Suprapubic skin (tissue), 4 donors: ENCODE measurements at regions not wholly inside any gene's neighbourhood (a gene's known extent, or its start where the extent isn't known, plus 50 kb on each side); places are given as distances from the start of the nearest gene placed in this dataset.

ENCODE experiments used
- DNase-seq, 2 donors: peaks; one replicate each; pipeline ENCODE4 v3.0.0-alpha.2; 2019; ENCODE audit warnings: low spot score in 2 of 2
- H3K27ac ChIP-seq: fragments of 200-600 bp; sonication (generic); one replicate; pipeline ENCODE4 v1.5.1; 2019
- H3K27me3 ChIP-seq: fragments of 200-600 bp; sonication (generic); one replicate; pipeline ENCODE4 v1.5.1; 2019
- H3K36me3 ChIP-seq: fragments of 200-600 bp; sonication (generic); one replicate; pipeline ENCODE4 v1.5.1; 2019
- H3K4me1 ChIP-seq: fragments of 200-600 bp; sonication (generic); one replicate; pipeline ENCODE4 v1.5.1; 2019
- H3K4me3 ChIP-seq: fragments of 200-600 bp; sonication (generic); one replicate; pipeline ENCODE4 v1.5.1; 2019; ENCODE audit warnings: mild to moderate bottlenecking
- H3K9me3 ChIP-seq: fragments of 200-600 bp; sonication (generic); one replicate; pipeline ENCODE4 v1.5.1; 2019
- EP300 ChIP-seq: sonication (generic); formaldehyde crosslinking; IDR thresholded peaks from one replicate; pipeline ENCODE4 v1.6.1; 2017; ENCODE audit warnings: antibody characterized with exemption
- POLR2A ChIP-seq, 2 donors: fragments of 450-650 bp; IDR thresholded peaks; one replicate each; pipeline ENCODE4 v1.6.1; 2017; ENCODE audit warnings: antibody characterized with exemption in 2 of 2, mild to moderate bottlenecking in 2 of 2, moderate library complexity in 2 of 2
- POLR2AphosphoS5 ChIP-seq, 3 donors: sonication (generic); formaldehyde crosslinking; IDR thresholded peaks; one replicate each; pipeline ENCODE4 v1.6.1; 2017; ENCODE audit warnings: antibody characterized with exemption in 3 of 3
- WGBS: methylation state at CpG from one replicate; pipeline ENCODE4 v1.1.5; 2018; 5-methylcytosine and 5-hydroxymethylcytosine counted together
- TF ChIP-seq, protein P1 (sequence below), 2 donors: fragments of 200-600 bp in 1 of 2; fragments of 450-650 bp in 1 of 2; sonication (generic) in 1 of 2; IDR thresholded peaks; one replicate each; pipeline ENCODE4 v1.5.1; 2016 to 2019; ENCODE audit warnings: antibody characterized with exemption in 2 of 2, mild to moderate bottlenecking in 1 of 2, moderate library complexity in 1 of 2

DNA sequence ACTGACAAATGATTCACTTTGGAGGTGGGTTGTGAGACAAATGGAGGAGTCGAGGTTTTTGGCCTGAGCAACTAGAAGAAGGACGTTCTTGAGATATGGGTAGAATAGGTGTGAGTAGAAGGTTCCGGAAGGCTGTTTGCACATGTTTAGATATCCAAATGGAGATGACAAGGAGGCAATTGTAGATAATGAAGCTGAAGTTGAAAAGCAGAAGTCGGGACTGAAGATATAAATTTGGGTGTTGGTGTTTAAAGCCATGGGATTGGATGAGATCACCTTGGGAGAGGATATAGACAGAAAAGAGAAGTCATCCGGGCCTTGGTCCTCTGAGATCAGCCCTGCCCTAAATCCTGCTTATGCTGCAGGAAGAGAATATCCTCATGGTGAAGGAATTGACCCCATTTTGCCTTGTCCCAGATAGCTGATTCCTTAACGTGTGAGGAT lies 75.5 kb upstream of the CD44 start:
- Histone ChIP-seq H3K27me3 (no peaks in the 10 kb centered on the region), H3K4me3 (no peak overlapping the region), H3K9me3 (no peaks in the 10 kb centered on the region), H3K4me1 (peaks cover 37% of the 10 kb centered on the region), H3K27ac (peak overlapping the region; percentile 79), H3K36me3 (no peaks in the 10 kb centered on the region)
- no peak for TF ChIP-seq EP300
- TF ChIP-seq, protein P1, sequence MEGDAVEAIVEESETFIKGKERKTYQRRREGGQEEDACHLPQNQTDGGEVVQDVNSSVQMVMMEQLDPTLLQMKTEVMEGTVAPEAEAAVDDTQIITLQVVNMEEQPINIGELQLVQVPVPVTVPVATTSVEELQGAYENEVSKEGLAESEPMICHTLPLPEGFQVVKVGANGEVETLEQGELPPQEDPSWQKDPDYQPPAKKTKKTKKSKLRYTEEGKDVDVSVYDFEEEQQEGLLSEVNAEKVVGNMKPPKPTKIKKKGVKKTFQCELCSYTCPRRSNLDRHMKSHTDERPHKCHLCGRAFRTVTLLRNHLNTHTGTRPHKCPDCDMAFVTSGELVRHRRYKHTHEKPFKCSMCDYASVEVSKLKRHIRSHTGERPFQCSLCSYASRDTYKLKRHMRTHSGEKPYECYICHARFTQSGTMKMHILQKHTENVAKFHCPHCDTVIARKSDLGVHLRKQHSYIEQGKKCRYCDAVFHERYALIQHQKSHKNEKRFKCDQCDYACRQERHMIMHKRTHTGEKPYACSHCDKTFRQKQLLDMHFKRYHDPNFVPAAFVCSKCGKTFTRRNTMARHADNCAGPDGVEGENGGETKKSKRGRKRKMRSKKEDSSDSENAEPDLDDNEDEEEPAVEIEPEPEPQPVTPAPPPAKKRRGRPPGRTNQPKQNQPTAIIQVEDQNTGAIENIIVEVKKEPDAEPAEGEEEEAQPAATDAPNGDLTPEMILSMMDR (IDR thresholded peaks at IDR 0.05), result no peak
- no peak for TF ChIP-seq POLR2AphosphoS5 (IDR thresholded peaks at IDR 0.05)
- no peak for TF ChIP-seq POLR2A (IDR thresholded peaks at IDR 0.05)
- DNase-seq, result no peak
- 75% methylated on average over 6 of the region's 6 CpGs for WGBS

DNA sequence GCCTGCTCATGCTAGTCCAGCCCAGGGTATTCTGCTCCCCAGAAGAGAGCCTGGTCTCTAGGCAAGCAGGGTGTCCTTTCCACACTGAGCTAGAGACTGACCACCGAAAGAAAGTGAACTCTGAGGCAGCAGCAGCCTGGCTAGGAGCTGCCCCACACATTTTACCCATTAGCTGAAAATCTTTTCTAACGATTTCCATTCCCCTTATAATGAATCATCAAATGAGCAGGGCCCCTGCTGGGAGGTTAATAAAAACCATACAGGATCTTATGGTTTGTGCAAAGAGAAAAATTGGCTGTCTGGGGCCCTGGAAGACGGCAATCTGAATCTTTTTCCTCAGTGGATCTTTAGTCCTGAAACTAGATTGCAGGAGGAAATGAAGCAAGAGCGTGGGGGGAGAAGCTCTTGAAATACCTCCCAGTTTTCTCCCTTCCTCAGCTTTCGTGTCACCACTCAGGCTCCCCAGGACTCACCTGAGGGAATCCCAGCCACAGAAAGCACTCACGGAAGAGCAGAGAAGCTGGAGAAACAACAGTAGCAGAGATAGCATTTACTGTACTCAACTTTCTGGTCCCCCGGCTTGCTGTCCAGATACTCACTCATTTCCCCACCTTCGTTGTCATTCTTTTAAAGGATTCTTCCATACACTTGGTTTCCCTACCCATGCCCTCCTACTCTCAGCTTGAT lies 74.7 kb upstream of the CD44 start:
- 62% methylated on average over 8 of the region's 8 CpGs for WGBS
- no peaks in the 10 kb centered on the region for H3K36me3 ChIP-seq
- TF ChIP-seq POLR2AphosphoS5 (IDR thresholded peaks at IDR 0.05), result no peak
- no peak for TF ChIP-seq POLR2A (IDR thresholded peaks at IDR 0.05)
- no peak for TF ChIP-seq EP300
- H3K27ac ChIP-seq, result peak overlapping the region; percentile 79
- H3K27me3 ChIP-seq, result no peaks in the 10 kb centered on the region
- peaks cover 36% of the 10 kb centered on the region for H3K4me1 ChIP-seq
- DNase-seq, result no peak
- H3K4me3 ChIP-seq, result no peak overlapping the region
- no peaks in the 10 kb centered on the region for H3K9me3 ChIP-seq

DNA sequence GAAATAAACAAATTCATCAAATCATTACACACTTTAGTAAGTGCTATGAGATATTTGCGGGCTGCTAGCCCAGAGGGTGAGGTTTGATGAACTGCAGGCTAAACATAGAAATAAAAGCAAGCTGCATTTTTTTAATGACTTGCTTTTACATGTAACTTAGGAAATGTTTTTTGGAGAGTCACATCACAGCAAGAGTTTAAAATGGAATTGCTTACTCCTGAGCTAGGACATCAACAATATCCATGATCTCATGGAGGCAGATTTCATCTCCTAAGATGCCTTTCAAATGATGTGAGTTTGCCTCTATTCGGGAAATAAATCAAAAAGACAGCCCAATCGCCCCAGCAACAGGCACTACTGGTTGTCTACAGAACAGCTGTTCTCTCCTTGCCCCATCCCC lies 73.4 kb upstream of the CD44 start:
- H3K27ac ChIP-seq, result peak overlapping the region; percentile 79
- no peak for DNase-seq
- no peaks in the 10 kb centered on the region for H3K9me3 ChIP-seq
- no peak overlapping the region for H3K4me3 ChIP-seq
- no peaks in the 10 kb centered on the region for H3K36me3 ChIP-seq
- no peak for TF ChIP-seq POLR2AphosphoS5 (IDR thresholded peaks at IDR 0.05)
- no peak for TF ChIP-seq POLR2A (IDR thresholded peaks at IDR 0.05)
- no peak for TF ChIP-seq EP300
- TF ChIP-seq, protein P1 (IDR thresholded peaks at IDR 0.05), result no peak
- H3K4me1 ChIP-seq, result peaks cover 36% of the 10 kb centered on the region
- H3K27me3 ChIP-seq, result no peaks in the 10 kb centered on the region
- 34% methylated on average over 3 of the region's 3 CpGs for WGBS

DNA sequence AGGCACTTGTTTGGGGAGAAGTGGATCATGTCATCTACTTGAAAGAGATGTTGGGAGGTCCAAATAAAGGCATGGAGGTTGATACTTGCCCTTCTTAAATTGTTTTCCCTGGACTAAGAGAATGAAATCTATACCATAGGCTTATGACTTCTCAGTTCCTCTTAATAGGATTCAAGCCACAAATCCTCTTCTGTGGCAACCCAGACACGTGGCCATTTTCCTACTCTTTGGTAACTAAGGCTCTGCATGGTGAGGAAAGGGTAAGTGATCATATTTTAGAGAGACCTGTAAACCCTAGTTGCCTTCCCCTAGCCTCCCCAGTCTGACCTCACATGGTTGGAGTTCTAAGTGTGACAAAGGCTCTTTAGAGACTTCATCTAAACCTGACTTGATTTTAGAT lies 72.9 kb upstream of the CD44 start:
- Histone ChIP-seq H3K4me1 (peaks cover 36% of the 10 kb centered on the region), H3K4me3 (no peak overlapping the region), H3K36me3 (no peaks in the 10 kb centered on the region), H3K9me3 (no peaks in the 10 kb centered on the region), H3K27ac (peak overlapping the region; percentile 43), H3K27me3 (no peaks in the 10 kb centered on the region)
- WGBS, result 73% methylated on average over 1 of the region's 1 CpG
- DNase-seq, result no peak
- TF ChIP-seq POLR2AphosphoS5 (IDR thresholded peaks at IDR 0.05) (no peak), POLR2A (IDR thresholded peaks at IDR 0.05) (no peak), EP300 (no peak)
- TF ChIP-seq, protein P1 (IDR thresholded peaks at IDR 0.05), result no peak

DNA sequence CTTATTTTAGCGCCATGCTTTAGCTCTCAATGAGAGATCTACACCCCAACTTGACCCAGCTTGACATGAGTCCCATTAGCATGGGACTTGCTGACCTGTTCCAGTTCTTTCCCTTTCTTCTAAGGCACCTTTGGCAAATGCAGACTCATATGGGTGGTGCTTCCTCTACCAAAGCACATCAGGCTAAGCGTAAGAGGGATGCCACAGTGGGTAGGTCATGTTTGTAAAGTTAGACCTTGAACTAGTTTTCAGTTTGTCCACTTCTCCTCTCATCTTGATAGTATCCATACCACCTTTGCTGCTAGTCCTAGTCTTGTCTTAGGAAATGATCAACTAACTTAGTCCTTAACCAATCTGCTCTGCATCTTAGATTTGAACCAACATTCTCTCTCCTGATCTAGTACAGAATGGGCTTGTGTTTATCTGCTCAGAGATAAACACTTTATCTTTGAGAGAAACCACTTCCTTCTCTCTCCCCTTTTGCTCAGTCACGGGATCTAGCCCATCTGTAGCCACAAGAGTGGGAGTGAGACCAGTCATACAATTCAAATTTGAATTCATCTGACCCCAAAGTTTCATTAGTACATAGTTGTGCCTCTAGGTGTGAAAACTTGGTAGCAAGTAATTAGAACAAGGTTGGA lies 72.1 kb upstream of the CD44 start:
- H3K27me3 ChIP-seq, result no peaks in the 10 kb centered on the region
- no peak overlapping the region for H3K4me3 ChIP-seq
- no peaks in the 10 kb centered on the region for H3K36me3 ChIP-seq
- 77% methylated on average over 3 of the region's 3 CpGs for WGBS
- DNase-seq, result no peak
- peaks cover 28% of the 10 kb centered on the region for H3K4me1 ChIP-seq
- H3K9me3 ChIP-seq, result no peaks in the 10 kb centered on the region
- no peak for TF ChIP-seq EP300
- no peak for TF ChIP-seq POLR2AphosphoS5 (IDR thresholded peaks at IDR 0.05)
- no peak overlapping the region for H3K27ac ChIP-seq

DNA sequence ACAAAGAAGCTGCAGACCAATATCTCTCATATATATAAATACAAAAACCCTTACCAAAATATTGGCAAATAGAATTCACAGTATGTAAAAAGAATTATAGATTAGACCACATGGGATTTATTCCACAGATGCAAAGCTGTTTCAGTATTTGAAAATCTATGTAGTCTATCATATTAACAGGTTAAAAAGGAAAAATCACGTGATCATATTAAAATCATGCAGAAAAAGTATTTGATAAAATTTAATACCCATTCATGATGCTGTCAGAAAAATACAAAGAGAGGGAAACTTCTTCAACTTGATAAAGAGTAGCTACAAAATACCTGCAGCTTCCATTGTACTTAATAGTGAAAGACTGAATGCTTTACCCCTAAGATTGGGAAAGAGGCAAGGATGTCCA lies 67.2 kb upstream of the CD44 start:
- 91% methylated on average over 1 of the region's 1 CpG for WGBS
- no peak overlapping the region for H3K27ac ChIP-seq
- H3K9me3 ChIP-seq, result no peaks in the 10 kb centered on the region
- TF ChIP-seq POLR2A (IDR thresholded peaks at IDR 0.05) (no peak), POLR2AphosphoS5 (IDR thresholded peaks at IDR 0.05) (no peak), EP300 (no peak)
- TF ChIP-seq, protein P1 (IDR thresholded peaks at IDR 0.05), result no peak
- no peak for DNase-seq
- no peaks in the 10 kb centered on the region for H3K36me3 ChIP-seq
- H3K4me3 ChIP-seq, result no peak overlapping the region
- no peaks in the 10 kb centered on the region for H3K4me1 ChIP-seq
- H3K27me3 ChIP-seq, result no peaks in the 10 kb centered on the region
